ENCODE measurements at regions not wholly inside any gene's neighbourhood (a gene's known extent, or its start where the extent isn't known, plus 50 kb on each side); places are given as distances from the start of the nearest gene placed in this dataset.

- no peak for TF ChIP-seq CTCF (IDR thresholded peaks at IDR 0.05; ENCODE audit: control insufficient read depth, insufficient read depth, low read depth, low read length, missing control alignments)
- DNase-seq (ENCODE audit: low read depth): no peak
- no peak overlapping the region for H3K4me3 ChIP-seq (ENCODE audit: control insufficient read depth, low read depth, low read length)
These were observed 79.9 kb downstream of the FZD1 start for GRCh38 chr7:91343996-91344629.

GRCh38 chr7:91344911-91345310, 80.7 kb downstream of the FZD1 start:
- DNase-seq (ENCODE audit: low read depth): no peak
- no peak for TF ChIP-seq CTCF (IDR thresholded peaks at IDR 0.05; ENCODE audit: control insufficient read depth, insufficient read depth, low read depth, low read length, missing control alignments)
- no peak overlapping the region for H3K4me3 ChIP-seq (ENCODE audit: control insufficient read depth, low read depth, low read length)

GRCh38 chr7:91345449-91345848, 81.2 kb downstream of the FZD1 start:
- no peak for TF ChIP-seq CTCF (IDR thresholded peaks at IDR 0.05; ENCODE audit: control insufficient read depth, insufficient read depth, low read depth, low read length, missing control alignments)
- DNase-seq (ENCODE audit: low read depth): no peak
- H3K4me3 ChIP-seq (ENCODE audit: control insufficient read depth, low read depth, low read length): no peak overlapping the region

GRCh38 chr7:91346426-91346825, 82.2 kb downstream of the FZD1 start:
- TF ChIP-seq CTCF (IDR thresholded peaks at IDR 0.05; ENCODE audit: control insufficient read depth, insufficient read depth, low read depth, low read length, missing control alignments): no peak
- H3K4me3 ChIP-seq (ENCODE audit: control insufficient read depth, low read depth, low read length): no peak overlapping the region
- no peak for DNase-seq (ENCODE audit: low read depth)

- no peak overlapping the region for H3K4me3 ChIP-seq (ENCODE audit: control insufficient read depth, low read depth, low read length)
- no peak for TF ChIP-seq CTCF (IDR thresholded peaks at IDR 0.05; ENCODE audit: control insufficient read depth, insufficient read depth, low read depth, low read length, missing control alignments)
- DNase-seq (ENCODE audit: low read depth): no peak
These were observed 83.1 kb downstream of the FZD1 start for GRCh38 chr7:91347290-91347689.

GRCh38 chr7:91348711-91349110, 84.5 kb downstream of the FZD1 start:
- DNase-seq (ENCODE audit: low read depth): no peak
- H3K4me3 ChIP-seq (ENCODE audit: control insufficient read depth, low read depth, low read length): no peak overlapping the region
- no peak for TF ChIP-seq CTCF (IDR thresholded peaks at IDR 0.05; ENCODE audit: control insufficient read depth, insufficient read depth, low read depth, low read length, missing control alignments)

- no peak overlapping the region for H3K4me3 ChIP-seq (ENCODE audit: control insufficient read depth, low read depth, low read length)
- DNase-seq (ENCODE audit: low read depth): no peak
- no peak for TF ChIP-seq CTCF (IDR thresholded peaks at IDR 0.05; ENCODE audit: control insufficient read depth, insufficient read depth, low read depth, low read length, missing control alignments)
These were observed 87.1 kb downstream of the FZD1 start for GRCh38 chr7:91351374-91351773.

Measured in AG09309 (cell line).